ENCODE measurements at regions not wholly inside any gene's neighbourhood (a gene's known extent, or its start where the extent isn't known, plus 50 kb on each side); places are given as distances from the start of the nearest gene placed in this dataset.

DNA sequence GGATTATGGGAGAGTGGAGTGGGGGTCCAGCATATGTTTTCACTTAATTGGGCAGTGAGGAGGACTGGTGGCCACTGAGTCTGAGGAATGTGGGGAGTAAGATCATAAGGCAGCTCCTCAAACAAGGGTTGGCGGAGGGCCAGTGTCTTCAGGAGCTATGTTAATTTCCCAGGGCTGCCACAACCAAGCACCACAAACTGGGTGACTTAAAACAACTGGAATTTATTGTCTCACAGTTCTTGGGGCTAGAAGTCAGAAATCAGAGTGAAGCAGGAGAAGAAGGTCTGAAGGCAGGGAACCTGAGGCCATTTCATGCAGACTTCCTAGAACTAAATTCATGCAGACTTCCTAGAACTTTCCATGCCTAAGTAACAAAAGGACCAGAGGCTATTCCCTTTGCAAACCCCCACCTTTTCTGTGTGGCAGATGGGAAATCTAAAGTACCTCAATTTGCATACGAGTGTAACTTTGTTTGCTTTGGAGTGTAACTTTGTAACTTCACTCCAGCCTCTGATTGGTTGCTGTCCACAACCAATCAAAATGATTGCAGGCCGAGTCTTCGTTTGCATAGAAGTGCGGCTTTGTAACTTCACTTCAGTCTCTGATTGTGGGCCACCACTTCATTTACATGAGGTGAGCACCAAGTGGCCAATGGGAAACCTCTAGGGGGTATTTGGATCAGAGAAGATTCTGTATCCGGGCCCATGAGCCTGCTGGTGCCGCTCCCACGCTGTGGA is 50.5 kb upstream of the ZBED5 start:
- ATAC-seq (ENCODE audit: low read depth) (peak; percentile 33; the same call in 1 of the 3 replicates), DNase-seq (ENCODE audit: low spot score) (no peak)
- Histone ChIP-seq H3K36me3 (ENCODE audit: low read depth) (no peaks in the 10 kb centered on the region; the same call in 1 of the 2 replicates), H3K27me3 (ENCODE audit: insufficient read depth, poor library complexity, severe bottlenecking) (no peaks in the 10 kb centered on the region), H3K9me3 (ENCODE audit: severe bottlenecking) (no peaks in the 10 kb centered on the region), H3K27ac (ENCODE audit: poor library complexity, severe bottlenecking) (peak overlapping the region; percentile 8), H3K4me1 (ENCODE audit: insufficient read depth, poor library complexity, severe bottlenecking) (peaks cover 11% of the 10 kb centered on the region), H3K4me3 (ENCODE audit: severe bottlenecking) (no peak overlapping the region)
- TF ChIP-seq, protein P1, sequence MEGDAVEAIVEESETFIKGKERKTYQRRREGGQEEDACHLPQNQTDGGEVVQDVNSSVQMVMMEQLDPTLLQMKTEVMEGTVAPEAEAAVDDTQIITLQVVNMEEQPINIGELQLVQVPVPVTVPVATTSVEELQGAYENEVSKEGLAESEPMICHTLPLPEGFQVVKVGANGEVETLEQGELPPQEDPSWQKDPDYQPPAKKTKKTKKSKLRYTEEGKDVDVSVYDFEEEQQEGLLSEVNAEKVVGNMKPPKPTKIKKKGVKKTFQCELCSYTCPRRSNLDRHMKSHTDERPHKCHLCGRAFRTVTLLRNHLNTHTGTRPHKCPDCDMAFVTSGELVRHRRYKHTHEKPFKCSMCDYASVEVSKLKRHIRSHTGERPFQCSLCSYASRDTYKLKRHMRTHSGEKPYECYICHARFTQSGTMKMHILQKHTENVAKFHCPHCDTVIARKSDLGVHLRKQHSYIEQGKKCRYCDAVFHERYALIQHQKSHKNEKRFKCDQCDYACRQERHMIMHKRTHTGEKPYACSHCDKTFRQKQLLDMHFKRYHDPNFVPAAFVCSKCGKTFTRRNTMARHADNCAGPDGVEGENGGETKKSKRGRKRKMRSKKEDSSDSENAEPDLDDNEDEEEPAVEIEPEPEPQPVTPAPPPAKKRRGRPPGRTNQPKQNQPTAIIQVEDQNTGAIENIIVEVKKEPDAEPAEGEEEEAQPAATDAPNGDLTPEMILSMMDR (IDR thresholded peaks at IDR 0.05; ENCODE audit: poor library complexity, severe bottlenecking) = no peak
